GM18909 (cell line): ENCODE measurements at regions not wholly inside any gene's neighbourhood (a gene's known extent, or its start where the extent isn't known, plus 50 kb on each side); places are given as distances from the start of the nearest gene placed in this dataset.
"Not testable (repeated sequence)": the region's sequence is repeated elsewhere in the genome, so short reads cannot be mapped to it uniquely, and the experiment has no call there.

Source experiments
- ATAC-seq: cut with Tn5 transposase; IDR thresholded peaks from one replicate; pipeline ENCODE4 v1.9.1; 2021; ENCODE audit warnings: mild to moderate bottlenecking; ENCODE audit not compliant: unreplicated experiment, poor library complexity

GRCh38 chr6:82624251-82624650 lies 260.6 kb downstream of the TPBG start:
- ATAC-seq = no peak

- not testable (repeated sequence) for ATAC-seq
Measured at GRCh38 chr6:82626946-82627345, 263.3 kb downstream of the TPBG start.

- ATAC-seq = no peak
Measured at GRCh38 chr6:82629921-82630320, 266.3 kb downstream of the TPBG start.

- ATAC-seq = no peak
Measured at GRCh38 chr6:82641677-82642076, 278.1 kb downstream of the TPBG start.

GRCh38 chr6:82645536-82646230 lies 282.1 kb downstream of the TPBG start:
- no peak for ATAC-seq

- ATAC-seq = no peak
Measured at GRCh38 chr6:82646231-82646615, 282.6 kb downstream of the TPBG start.

- no peak for ATAC-seq
Measured at GRCh38 chr6:82651845-82652335, 288.3 kb downstream of the TPBG start.

GRCh38 chr6:82679232-82679631 lies 315.6 kb downstream of the TPBG start:
- ATAC-seq = no peak

GRCh38 chr6:82680192-82680591 lies 316.6 kb downstream of the TPBG start:
- no peak for ATAC-seq

GRCh38 chr6:82681119-82681714 lies 317.6 kb downstream of the TPBG start:
- no peak for ATAC-seq

GRCh38 chr6:82686719-82687118 lies 323.1 kb downstream of the TPBG start:
- ATAC-seq = no peak

GRCh38 chr6:82687855-82688254 lies 324.2 kb downstream of the TPBG start:
- no peak for ATAC-seq

- no peak for ATAC-seq
Measured at GRCh38 chr6:82690283-82690682, 326.7 kb downstream of the TPBG start.

- ATAC-seq = no peak
Measured at GRCh38 chr6:82691997-82692396, 328.4 kb downstream of the TPBG start.

- ATAC-seq = no peak
Measured at GRCh38 chr6:82693094-82693493, 329.5 kb downstream of the TPBG start.

- ATAC-seq = no peak
Measured at GRCh38 chr6:82701341-82701740, 337.7 kb downstream of the TPBG start.

- no peak for ATAC-seq
Measured at GRCh38 chr6:82702574-82702973, 339.0 kb downstream of the TPBG start.

GRCh38 chr6:82703230-82703629 lies 339.6 kb downstream of the TPBG start:
- ATAC-seq = no peak

GRCh38 chr6:82704045-82704444 lies 340.4 kb downstream of the TPBG start:
- ATAC-seq = no peak

- no peak for ATAC-seq
Measured at GRCh38 chr6:82705579-82705978, 342.0 kb downstream of the TPBG start.

GRCh38 chr6:82711105-82711827 lies 347.6 kb downstream of the TPBG start:
- ATAC-seq = no peak
